ENCODE measurements at regions not wholly inside any gene's neighbourhood (a gene's known extent, or its start where the extent isn't known, plus 50 kb on each side); places are given as distances from the start of the nearest gene placed in this dataset.

- TF ChIP-seq CTCF (IDR thresholded peaks at IDR 0.05; ENCODE audit: insufficient read depth, low read length, poor library complexity, severe bottlenecking): no peak
- no peaks in the 10 kb centered on the region for H3K36me3 ChIP-seq (ENCODE audit: control insufficient read depth, insufficient read depth, low read length)
- DNase-seq (ENCODE audit: extremely low read depth, insufficient read length): no peak
- no peaks in the 10 kb centered on the region for H3K27me3 ChIP-seq (replicated peaks; ENCODE audit: control insufficient read depth, insufficient read depth, low read length)
- H3K4me3 ChIP-seq (replicated peaks; ENCODE audit: low read depth, low read length): no peak overlapping the region
These were observed 818.5 kb upstream of the ROBO1 start for GRCh38 chr3:80586338-80586737.

- Histone ChIP-seq H3K4me3 (replicated peaks; ENCODE audit: low read depth, low read length) (no peak overlapping the region), H3K36me3 (ENCODE audit: control insufficient read depth, insufficient read depth, low read length) (no peaks in the 10 kb centered on the region), H3K27me3 (replicated peaks; ENCODE audit: control insufficient read depth, insufficient read depth, low read length) (no peaks in the 10 kb centered on the region)
- TF ChIP-seq CTCF (IDR thresholded peaks at IDR 0.05; ENCODE audit: insufficient read depth, low read length, poor library complexity, severe bottlenecking): no peak
- DNase-seq (ENCODE audit: extremely low read depth, insufficient read length): no peak
These were observed 812.3 kb upstream of the ROBO1 start for GRCh38 chr3:80580146-80580545.

- no peak for TF ChIP-seq CTCF (IDR thresholded peaks at IDR 0.05; ENCODE audit: insufficient read depth, low read length, poor library complexity, severe bottlenecking)
- no peak for DNase-seq (ENCODE audit: extremely low read depth, insufficient read length)
- H3K4me3 ChIP-seq (replicated peaks; ENCODE audit: low read depth, low read length): no peak overlapping the region
- no peaks in the 10 kb centered on the region for H3K27me3 ChIP-seq (replicated peaks; ENCODE audit: control insufficient read depth, insufficient read depth, low read length)
- H3K36me3 ChIP-seq (ENCODE audit: control insufficient read depth, insufficient read depth, low read length): no peaks in the 10 kb centered on the region
These were observed 796.6 kb upstream of the ROBO1 start for GRCh38 chr3:80564391-80564790.

GRCh38 chr3:80559701-80560100, 791.9 kb upstream of the ROBO1 start:
- no peak for TF ChIP-seq CTCF (IDR thresholded peaks at IDR 0.05; ENCODE audit: insufficient read depth, low read length, poor library complexity, severe bottlenecking)
- DNase-seq (ENCODE audit: extremely low read depth, insufficient read length): no peak
- Histone ChIP-seq H3K27me3 (replicated peaks; ENCODE audit: control insufficient read depth, insufficient read depth, low read length) (no peaks in the 10 kb centered on the region), H3K36me3 (ENCODE audit: control insufficient read depth, insufficient read depth, low read length) (no peaks in the 10 kb centered on the region), H3K4me3 (replicated peaks; ENCODE audit: low read depth, low read length) (no peak overlapping the region)

GRCh38 chr3:80556763-80557162, 789.0 kb upstream of the ROBO1 start:
- DNase-seq (ENCODE audit: extremely low read depth, insufficient read length): no peak
- H3K4me3 ChIP-seq (replicated peaks; ENCODE audit: low read depth, low read length): no peak overlapping the region
- H3K36me3 ChIP-seq (ENCODE audit: control insufficient read depth, insufficient read depth, low read length): no peaks in the 10 kb centered on the region
- H3K27me3 ChIP-seq (replicated peaks; ENCODE audit: control insufficient read depth, insufficient read depth, low read length): no peaks in the 10 kb centered on the region
- no peak for TF ChIP-seq CTCF (IDR thresholded peaks at IDR 0.05; ENCODE audit: insufficient read depth, low read length, poor library complexity, severe bottlenecking)

- no peaks in the 10 kb centered on the region for H3K36me3 ChIP-seq (ENCODE audit: control insufficient read depth, insufficient read depth, low read length)
- no peak for TF ChIP-seq CTCF (IDR thresholded peaks at IDR 0.05; ENCODE audit: insufficient read depth, low read length, poor library complexity, severe bottlenecking)
- H3K4me3 ChIP-seq (replicated peaks; ENCODE audit: low read depth, low read length): no peak overlapping the region
- DNase-seq (ENCODE audit: extremely low read depth, insufficient read length): no peak
- no peaks in the 10 kb centered on the region for H3K27me3 ChIP-seq (replicated peaks; ENCODE audit: control insufficient read depth, insufficient read depth, low read length)
These were observed 786.5 kb upstream of the ROBO1 start for GRCh38 chr3:80554304-80554703.

Measured in GM06990 (cell line).